ENCODE measurements at regions not wholly inside any gene's neighbourhood (a gene's known extent, or its start where the extent isn't known, plus 50 kb on each side); places are given as distances from the start of the nearest gene placed in this dataset.

DNA sequence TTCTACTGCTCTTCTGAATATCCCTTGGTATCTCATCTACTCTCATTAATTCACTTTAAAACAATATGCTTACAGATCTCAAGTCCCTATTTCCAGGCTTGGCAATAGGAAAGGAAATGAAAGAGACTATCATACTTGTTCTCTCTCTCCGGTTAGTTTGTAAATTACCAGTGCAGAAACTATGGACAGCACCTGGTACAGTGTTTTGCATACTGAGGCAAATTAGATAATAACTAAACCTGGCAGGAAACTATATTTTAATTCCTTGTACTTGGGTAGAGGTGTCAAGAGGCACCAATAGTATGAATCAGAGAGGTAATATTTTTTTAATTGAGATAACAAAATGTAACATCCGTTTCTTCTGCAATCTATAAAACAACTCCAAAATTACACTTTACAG, 97.7 kb upstream of the TMEM196 start:
- no peak for FAIRE-seq
- no peak for DNase-seq (ENCODE audit: low spot score)

GRCh38 chr7:19869979-19870378, 96.6 kb upstream of the TMEM196 start:
- no peak for FAIRE-seq
- DNase-seq (ENCODE audit: low spot score) = no peak

- DNase-seq (ENCODE audit: low spot score) (no peak), FAIRE-seq (no peak)
These were observed 79.9 kb upstream of the TMEM196 start for GRCh38 chr7:19853261-19853832.

- DNase-seq (ENCODE audit: low spot score) (no peak), FAIRE-seq (no peak)
These were observed 78.8 kb upstream of the TMEM196 start for GRCh38 chr7:19852192-19852591.

GRCh38 chr7:19851504-19851903, 78.1 kb upstream of the TMEM196 start:
- DNase-seq (ENCODE audit: low spot score) = no peak
- FAIRE-seq = no peak

DNA sequence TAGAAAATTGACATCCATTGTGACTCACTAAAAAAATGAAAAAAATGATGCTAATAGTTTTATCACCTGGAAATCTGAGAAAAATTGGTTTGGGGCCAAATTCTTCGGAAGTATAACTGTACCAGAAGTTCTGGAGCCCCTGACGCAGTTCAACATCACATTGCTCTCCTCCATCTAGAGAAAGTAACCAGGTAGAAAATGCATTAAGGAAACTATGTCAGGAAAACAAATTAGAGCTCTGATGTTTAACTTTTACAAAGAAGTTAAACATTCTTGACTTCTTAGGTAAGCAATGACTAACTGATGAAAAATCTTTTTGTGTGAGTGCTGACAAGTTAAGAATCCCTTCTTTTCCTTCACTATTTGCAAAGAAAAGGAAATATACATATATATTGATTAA, 61.1 kb upstream of the TMEM196 start:
- DNase-seq (ENCODE audit: low spot score) = no peak
- no peak for FAIRE-seq

GRCh38 chr7:19830604-19831003, 57.2 kb upstream of the TMEM196 start:
- FAIRE-seq = no peak
- no peak for DNase-seq (ENCODE audit: low spot score)

Data from urothelium cell line (cell line).